ENCODE measurements at regions not wholly inside any gene's neighbourhood (a gene's known extent, or its start where the extent isn't known, plus 50 kb on each side); places are given as distances from the start of the nearest gene placed in this dataset.

DNA sequence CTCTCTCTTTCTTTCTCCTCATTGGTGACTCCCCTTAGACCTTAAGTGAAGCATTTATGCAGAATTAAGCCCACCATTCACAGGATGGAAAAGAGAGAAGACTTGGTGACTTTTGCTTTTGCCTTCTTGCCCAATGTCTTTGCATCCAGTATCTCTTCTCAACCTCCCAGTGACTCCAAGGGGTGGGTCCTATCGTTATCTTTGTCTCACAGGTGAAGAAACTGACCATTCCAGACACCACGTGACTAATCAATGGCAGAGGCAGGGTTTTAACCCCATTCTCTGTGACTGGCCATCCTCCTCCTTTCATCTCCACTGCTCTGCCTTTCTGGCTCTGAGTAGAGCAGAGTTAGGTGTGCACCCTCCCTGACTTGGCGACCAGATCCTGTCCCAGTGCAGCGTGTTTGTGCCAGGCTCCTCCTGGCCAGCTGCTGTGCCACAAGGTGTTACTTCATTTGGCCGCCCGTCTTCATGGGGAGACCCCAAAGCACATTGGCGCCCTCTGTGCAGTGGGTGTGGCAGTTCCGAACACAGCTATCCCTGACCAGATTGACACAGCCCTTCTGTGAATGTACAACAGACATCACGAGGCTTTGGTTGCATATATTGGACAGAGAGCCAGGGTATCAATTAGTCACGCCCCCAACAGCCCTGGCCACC lies 501.3 kb downstream of the CD83 start:
- no peak for DNase-seq

DNA sequence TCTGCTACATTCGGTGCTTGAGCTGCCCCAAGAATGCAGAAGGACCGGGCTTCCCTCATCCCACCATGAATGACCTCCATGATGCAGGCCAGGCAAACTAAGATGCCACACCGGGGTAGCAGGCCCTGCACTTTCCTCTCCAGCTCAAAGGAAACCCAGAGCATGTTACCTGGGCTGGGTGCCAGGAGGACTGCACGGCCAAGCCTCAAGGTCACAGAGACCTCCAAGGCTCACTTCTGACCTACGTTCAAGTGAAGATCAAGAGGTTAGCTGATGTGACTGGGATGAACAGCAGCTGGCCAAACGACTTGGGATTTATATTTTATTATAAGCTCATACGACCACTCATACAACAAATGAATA lies 501.8 kb downstream of the CD83 start:
- no peak for DNase-seq

DNA sequence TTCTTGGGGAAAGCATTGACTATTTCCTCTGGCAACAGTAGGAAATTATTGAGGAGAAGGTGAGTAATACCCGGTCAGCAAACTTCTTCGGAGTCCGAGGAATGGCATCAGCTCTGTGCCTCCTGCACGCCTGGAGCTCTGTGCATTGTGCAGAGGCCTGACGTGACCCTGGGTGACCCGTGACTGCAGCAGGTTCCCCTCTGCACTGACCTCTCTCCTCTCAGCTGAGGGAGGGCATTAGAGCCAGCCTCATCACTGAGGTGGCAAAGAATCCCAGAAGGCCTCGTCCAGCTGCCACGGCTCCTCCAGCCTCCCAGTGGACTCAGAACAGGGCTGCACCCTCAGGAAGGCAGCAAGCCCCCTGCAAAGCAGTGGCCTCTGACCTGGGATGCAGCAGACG lies 502.9 kb downstream of the CD83 start:
- no peak for DNase-seq

DNA sequence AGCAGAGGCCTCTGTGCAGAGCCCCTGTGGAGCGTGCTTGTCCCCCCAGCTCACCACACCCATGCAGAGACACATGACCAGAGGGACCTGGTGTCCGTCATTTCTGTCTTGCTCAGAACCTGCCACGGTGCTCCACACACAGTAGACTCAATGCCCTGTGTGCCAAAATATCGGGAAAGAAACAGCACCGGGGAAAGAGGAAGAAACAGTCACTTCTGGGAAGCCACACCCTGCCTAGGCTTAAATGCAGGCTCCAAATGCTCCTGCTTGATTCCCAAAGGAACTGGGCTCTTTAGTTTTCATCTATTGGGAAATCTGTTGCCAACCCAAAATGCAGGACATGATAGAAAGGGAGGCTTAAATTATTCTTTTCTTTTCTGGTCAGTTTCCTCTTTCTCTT lies 503.9 kb downstream of the CD83 start:
- no peak for DNase-seq

DNA sequence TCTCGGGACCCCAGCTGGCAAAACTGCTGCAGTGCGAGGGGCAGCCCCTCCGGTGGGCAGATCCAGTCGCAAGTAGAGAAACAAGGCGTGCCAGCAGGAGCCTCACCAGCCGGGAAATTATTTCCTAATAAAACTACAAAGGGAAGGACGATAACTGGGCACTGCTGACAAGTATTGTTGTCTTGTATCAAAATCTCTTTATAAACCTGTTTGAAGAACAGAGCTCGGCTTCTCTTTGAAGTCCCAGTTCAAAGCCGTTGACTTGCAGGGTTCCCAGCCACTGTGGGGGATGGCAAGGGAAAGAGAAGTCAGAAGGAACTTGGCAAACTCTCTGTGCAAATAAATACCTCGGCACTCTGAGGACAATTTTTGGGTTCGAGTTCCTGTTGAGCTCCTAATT lies 504.5 kb downstream of the CD83 start:
- no peak for DNase-seq

DNA sequence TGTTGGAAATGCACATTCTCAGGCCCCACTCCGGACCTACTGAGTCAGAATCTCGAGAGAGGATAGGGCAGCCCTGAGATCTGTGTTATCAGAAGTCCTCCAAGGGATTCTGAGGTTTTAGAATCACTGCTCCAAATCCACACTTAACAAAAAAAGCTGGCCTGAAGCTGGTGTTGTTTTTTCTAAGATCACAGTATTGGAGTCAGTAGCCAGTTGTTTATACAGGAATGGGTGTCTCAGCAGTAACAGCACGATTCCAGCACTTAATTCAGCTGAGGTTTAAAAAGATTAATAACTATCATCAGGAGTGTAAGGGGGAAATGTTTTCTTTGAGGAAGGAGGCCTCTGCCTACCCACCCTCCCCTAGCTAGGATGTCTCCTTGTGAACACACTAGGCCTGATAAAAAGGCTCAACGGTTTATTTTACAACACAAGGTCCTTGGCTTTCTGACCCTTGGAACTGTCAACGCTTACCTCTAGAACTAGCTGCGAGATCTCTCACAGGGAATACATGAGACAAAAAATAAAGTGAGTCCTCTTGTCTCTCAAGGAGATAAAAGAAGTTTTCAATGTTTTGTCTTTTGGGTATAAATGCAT lies 505.4 kb downstream of the CD83 start:
- no peak for DNase-seq

DNA sequence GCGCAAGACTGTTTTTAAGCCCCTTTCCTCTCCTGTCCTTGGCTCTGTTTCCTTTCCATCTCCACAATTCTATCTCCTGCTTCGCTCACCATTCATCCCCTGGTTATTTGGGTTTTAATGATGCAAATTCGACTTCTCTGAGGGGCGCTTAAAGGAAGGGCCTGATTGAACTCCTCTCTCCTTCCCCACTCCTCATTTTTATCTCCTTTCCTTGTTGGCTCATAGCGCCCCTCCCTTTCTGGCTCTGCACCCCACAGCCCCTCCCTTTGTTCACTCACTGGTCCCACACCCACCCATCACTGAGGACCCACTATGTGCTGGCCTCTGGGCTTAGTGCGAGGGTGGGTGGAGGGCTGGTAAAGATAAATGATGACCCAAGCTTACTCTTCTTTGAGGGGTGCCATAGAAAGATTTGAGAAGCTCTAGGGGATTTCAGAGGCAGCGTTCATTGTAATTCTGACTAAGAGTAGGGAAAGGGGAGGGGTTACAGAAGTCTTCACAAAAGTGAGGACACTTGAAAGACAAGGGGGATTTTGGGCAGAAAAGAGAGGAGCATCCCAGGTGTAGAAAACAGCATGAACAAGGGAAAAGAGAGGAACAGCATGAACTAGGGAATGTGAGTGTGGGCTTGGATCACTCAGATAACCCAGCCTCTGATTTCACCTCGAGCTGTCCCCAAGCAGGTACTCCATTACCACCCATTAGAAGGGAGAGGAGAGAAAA lies 507.8 kb downstream of the CD83 start:
- DNase-seq = no peak

DNA sequence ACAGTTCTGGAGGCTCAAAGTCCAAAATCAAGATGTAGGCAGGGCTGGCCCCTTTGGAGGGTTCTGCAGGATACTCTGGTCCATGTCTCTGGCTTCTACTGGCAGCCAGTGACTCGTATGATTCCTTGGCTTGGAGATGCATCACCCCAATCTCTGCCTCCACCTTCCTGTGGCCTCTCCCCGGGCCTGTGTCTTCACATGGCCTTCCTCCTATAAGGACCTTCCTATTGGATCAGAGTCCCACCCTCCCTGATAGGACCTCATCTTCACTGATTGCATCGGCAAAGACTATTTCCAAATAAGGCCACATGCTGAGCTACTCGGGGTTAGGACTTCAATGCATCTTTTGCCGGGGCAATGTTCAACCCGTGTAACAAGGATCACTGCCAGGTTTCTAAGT lies 509.0 kb downstream of the CD83 start:
- DNase-seq = no peak

DNA sequence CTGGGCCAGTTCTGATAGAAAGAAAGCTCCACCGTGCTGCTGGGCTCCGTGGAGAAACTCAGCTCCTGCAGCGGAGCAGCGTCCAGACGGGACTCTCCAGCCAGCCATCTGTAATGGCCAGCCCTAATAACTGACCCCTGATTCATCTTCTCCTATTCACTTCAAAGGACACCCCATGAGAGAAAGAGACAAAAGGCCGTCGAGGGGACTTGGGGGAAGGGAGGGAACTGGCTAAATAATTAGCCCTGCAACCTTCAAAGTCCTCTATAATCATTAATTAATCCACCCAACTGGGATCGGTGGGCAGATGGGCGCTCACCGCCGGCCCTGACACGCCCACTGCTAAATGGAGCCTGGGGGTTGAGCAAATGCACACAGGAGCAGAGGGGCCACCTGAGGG lies 512.4 kb downstream of the CD83 start:
- no peak for DNase-seq

DNA sequence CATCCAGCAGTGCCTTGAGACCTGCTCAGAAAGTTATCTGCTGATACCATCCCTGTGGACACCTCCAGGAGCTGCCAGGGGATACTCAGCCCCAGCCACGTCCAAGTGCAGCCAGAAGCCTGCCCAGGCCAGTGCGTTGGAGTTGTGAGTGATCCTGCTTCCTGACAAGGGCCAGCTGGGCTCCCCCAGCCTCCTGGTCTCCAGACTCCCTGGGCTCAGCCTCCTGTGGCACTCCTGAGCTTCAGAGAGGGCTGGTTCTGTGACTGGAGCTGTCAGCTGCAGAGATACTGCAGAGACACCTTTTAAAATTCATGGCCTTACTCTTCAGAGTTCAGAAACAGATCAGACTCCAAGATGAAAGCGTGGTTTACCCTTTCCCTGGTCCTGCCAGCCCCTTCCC lies 515.9 kb downstream of the CD83 start:
- no peak for DNase-seq

DNA sequence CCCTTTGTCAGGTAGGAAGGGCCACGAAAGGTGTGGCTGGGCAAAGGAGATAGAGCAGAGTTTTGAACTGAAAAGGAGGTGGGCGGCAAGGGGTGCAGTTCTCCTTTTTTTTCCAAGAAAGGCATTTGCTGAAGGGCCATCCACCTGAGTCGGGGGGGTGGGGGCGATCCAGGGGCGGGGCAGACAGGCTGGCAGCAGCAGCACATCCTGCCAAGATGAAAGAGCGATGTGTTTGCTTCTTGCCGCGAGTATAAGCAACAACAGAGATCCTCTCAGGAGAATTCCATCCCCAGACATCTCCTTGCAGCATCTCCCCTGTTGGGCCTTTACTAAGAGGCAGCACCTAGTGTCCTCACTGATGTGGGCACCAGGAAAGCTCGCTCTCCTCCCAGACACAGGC lies 516.5 kb downstream of the CD83 start:
- DNase-seq = no peak

DNA sequence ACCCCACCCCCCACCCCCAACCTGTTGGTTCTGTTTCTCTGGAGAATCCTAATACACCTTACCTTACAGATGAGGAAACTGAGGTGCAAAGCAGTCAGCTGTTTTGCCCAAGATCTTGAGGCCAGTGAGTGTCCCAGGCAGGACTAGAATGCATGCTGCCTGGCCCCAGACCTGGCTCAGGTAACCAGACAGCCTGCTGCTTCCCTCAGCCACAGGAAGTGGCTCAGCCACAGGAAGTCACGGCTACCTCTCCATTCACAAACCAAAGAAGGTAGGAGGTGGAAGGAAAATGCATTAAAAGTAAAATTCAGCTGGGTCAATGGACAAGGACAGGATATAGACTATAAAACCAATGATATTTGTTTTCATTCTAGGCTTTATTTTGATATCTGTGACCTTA lies 517.6 kb downstream of the CD83 start:
- no peak for DNase-seq

DNA sequence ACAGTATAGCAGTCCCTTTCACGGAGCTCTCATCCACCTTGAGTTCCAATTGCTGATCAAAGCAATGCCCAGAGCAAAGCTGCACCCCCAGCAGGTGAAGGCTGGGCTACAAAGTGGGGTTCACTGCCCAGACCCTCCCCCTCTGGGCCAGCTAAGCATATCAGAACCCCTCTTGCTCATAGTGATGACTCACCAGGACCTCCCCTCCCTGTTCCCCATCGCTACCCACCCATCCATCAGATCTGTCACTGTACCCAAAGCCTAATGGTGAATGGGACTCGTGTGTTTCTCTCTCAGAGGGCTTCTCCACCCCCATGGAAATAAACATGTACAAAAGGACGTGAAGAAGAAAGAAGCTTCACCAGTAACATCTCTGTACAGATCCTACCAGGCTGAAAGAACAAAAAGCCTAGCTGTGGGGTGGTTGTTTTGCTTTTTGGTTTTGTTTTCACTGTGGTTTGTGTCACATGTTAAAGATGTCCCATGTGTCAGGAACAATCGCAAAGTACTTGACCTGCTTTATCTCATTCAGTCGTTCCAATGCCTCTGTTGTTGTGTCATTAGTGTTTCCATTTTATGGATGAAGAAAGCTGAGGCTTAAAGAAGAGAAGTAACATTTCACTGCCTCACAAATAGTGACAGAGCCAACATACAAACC lies 518.5 kb downstream of the CD83 start:
- no peak for DNase-seq

DNA sequence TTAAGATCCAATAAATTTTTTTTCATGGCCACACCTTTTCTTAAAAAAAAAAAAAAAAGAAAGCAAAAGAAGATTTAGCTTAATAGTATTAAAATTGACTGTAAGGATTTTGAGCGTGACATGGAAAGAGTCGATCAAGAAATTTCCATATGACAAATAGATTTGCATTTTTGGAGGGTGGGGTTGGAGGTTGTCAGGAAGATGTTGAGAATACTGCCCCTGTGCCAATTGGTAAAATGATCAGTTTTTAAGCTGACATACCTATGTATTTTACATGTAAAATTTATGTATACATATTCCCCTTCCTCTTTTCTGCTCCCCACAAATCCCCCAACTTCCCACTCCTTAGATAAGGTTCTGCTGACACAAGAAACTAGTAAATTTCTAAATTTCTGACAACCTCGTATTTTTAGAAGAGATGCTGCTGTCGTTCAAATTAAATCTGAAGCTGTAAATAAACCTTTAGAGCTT lies 520.9 kb downstream of the CD83 start:
- DNase-seq = no peak

DNA sequence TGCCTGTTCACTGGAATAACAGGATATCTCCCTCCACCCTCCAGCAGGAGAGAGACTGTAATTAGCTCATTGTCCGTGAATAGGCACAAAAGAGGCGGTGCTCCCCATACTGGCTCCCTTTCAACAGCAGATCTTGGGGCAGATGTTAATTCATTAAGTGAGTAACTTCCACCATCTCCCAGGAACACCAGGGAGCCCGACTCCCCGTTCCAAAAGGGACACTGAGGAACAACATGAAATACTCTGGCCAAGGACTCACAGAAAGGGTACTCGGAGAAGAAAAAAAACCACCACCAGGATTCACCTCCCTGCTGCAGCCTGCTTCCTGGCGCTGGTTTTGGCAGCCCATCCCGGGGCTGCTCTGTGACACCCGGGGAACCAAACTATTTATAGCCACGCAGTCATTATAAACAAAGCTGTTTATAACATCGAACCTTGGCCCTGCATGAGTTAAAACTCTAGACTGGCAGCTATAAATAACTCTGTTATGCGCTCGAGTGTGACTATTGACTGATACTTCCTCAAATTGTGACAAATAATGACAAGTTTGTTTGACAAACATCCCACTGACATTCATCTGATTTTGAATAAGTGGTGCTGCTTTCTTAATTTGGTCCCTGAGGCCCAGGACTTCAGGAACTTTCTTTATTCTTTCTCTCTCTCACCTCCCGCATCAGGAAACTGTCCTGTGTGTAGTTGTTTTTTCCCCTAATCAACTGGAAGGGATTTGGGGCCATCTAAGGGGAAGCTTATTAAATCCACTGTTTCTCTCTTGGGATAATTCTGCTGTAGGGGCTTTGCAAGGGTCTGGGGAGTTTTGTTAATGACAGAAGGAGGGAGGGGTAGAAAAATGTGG lies 521.6 kb downstream of the CD83 start:
- DNase-seq = no peak

DNA sequence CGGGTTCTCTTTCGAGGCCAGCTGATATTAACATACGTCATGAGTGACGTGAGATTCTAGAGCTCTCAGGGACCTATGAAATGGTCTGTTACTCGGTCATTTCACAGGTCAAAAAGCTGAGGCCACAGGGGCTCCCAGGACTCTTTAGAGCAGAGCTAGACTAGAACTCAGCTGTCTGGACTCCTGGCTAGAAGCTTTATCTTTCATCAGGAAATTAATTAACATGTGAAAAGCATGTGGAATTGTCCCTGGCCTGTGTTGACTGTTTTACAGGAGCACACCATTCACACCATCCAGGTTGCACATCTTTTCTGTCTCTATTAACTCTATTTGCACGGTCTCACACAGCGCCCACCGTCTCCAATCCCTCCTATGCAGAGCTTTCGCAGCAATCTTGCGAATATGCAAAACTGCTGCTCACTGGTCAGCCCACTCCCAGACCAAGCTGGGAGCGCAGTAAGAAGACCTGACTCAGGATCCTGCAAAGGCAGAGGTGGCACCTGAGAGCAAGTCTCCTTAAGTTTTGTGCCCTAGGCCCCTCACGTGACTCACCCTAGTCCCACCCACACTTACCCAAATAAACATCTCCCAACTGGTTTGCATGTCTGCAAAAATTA lies 522.5 kb downstream of the CD83 start:
- no peak for DNase-seq

DNA sequence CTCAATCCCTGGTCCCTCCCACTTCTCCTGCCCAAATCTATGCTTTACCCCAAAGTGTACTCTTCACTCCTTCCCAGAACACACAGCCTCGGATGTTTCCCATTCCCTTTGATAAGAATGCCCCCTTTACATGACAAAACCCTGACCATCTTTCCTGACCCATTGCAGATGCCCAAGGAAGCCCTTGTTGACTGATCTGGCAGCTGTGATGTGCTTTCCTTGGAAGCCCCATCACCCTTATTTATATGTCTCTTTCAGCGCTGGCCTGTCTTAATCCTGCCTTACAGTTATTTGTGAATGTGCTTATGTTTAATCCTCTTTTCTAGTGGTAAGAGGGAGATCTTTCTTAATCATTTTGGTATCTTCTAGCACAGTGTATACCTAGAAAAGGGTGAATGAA lies 523.1 kb downstream of the CD83 start:
- DNase-seq = no peak

DNA sequence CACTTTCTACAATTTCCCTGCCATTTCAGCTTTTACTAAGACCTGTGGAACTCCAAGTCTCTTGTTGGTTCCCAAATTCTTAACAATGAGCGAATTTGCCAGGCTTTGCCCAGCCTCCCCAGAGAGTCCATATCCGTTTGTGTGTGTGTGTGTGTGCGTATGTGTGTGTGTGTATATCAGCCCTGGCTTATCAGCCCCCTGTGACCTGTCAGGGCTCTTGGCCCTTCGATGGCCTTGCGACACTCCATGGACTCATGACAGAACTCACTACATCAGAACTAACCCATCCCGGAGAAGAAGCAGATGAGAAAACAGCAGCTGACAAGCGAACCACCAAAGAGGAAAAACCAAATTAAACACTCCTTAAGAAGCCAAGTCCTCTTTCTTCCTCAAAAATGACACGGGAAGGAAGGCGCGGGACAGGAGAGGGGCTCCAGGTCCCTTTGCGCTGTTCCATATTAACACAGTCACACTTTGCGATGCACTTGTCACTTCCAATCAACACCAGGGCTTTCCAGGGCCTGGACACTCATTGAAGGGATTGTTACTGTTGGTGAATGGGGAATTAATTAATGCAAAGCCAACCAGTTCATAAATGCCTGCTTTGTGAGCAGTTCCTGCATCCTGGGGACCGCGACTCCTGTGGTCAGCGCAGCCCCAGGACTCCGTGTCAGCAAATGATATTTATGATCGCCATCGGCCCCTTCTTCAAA lies 524.0 kb downstream of the CD83 start:
- DNase-seq = no peak

DNA sequence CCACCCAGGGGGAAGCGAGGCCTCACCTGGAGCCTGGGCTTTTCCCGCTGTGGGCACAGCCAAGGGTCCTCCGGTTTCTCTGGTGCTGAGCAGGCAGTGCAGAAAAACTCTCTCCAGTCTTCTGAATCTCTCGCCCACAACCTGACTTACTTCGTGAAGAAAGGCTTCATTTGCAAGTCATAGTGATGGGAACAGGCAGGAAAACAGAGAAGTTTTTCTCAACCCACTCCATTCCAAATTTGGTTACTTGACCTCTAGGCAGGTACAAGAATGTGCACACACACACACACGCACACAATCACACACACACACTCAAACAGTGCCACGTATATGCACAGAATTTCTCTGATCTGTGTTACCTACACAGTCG lies 524.5 kb downstream of the CD83 start:
- no peak for DNase-seq

DNA sequence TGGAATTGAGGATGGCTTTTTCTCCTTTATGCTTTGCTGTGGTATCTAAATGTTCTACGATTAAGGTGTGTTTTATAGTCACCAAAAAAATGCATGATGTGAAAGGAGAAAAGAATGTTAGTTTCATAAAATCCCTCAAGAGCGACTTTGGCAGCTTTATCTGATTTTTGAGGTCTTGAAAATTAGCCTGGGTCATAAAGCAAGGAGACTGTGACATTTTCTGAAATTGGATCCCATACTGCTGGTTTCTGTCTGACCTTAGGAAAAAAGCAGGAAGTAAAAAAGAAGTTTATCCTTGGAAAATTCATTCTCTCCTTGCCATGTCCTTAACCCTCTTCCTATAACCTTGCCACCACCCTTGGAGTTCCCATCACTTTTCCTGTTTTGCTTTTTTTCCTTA lies 525.3 kb downstream of the CD83 start:
- no peak for DNase-seq

DNA sequence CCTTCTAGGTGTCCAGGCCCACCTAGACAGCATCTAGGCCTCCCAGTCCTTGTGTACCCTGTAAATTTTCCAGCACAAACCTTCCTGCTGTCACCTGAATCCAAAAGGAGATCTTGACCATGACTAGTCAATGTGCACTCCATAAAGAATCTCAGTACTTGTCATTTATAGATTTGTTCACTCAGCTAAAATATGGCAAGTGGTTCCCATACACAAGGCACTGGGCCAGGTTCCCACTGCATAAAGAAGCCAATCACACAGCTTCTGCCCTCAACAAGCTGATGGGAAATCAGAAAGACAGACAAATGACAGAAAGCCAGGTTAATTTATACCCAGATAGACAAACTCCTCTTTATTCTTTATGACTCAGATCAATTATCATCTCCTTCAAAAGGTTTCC lies 526.8 kb downstream of the CD83 start:
- DNase-seq = no peak

DNA sequence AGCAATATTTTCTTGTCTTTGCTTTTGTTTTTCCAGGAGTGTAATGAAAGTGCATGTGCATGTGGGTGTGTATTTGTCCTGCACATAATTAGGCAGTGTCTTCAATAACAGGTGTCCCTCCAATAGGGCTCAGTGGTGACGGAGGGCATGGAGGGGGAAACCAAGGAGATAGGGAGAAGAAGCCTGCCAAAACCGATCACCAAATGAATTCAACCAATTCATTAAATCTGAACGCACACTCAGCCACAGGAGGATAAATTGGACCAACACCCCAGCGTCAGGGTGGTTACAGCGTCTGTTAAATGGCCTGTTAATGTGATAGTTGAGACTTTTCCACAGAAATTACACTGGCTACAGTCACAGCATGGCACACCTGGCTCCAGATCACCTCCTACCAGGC lies 527.6 kb downstream of the CD83 start:
- no peak for DNase-seq

All from amniotic stem cell (primary cell).